HTR-8/SVneo (cell line): ENCODE measurements at regions not wholly inside any gene's neighbourhood (a gene's known extent, or its start where the extent isn't known, plus 50 kb on each side); places are given as distances from the start of the nearest gene placed in this dataset.
"Not testable (repeated sequence)": the region's sequence is repeated elsewhere in the genome, so short reads cannot be mapped to it uniquely, and the experiment has no call there.

Experiments used
- DNase-seq: peaks from one replicate; pipeline ENCODE4 v3.0.0; 2011; ENCODE audit warnings: low spot score, mixed read lengths; ENCODE audit not compliant: insufficient read length
- FAIRE-seq: peaks from 2 replicates; lab custom pipeline; 2011; peaks lifted over from hg19 to GRCh38; lab: Jason Lieb, UNC

GRCh38 chr6:21767891-21768648, 174.5 kb downstream of the SOX4 start:
- no peak for FAIRE-seq
- peak; percentile 31 for DNase-seq

DNA sequence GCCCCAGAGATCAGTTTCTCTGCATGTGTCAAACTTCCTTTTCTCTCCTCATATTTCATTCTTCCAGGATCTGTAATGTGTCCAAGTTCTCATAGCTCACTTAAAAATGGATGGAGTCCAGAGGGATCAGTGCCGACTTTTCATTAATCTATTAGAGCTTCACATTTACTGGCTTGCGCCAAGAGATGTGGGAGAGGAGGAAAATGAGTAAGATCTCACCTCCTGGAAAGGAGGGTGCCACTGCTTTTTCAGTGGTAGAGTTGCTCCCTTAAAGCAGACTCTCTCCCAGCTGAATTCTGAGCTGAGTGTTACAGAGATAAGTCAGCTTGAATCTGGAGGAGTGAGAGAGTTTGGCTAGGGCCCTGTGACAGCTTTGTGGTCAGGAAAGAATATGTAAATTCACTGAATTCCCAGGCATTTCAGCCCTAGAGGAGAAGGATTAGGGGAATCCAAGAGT, 175.9 kb downstream of the SOX4 start:
- FAIRE-seq (no peak), DNase-seq (peak; percentile 61)

GRCh38 chr6:21769968-21770367, 176.4 kb downstream of the SOX4 start:
- no peak for FAIRE-seq

DNA sequence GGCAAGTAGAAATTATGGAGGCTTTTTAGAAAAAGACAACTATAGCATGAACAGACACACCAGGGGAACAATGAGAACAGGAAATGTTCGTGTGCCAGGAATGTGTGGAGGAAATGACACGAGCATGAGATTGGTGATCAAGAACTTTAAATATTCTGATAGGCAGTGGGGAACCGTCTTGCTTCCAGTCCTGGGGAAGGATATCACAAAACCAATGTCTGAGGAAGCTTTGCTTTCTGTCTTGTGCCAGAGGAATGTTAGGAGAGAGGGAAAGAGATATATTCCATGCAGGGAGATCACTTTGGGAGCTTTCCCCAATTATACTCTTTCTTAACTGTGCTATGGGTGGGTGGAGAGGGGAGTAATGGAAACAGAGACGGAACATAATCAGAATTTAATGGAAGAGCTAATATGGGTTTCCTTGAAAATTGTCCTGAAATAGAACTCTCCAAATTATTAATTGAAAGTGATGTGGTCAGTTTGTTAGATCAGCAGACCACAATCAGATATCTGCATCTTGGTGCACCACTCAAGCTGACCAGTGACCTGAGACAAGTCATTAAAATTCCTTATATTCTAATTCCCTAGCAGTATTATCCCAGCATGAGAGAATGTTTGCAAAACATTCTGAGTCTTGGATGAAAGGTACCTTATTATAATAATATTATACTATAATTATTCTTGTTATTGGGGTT, 178.2 kb downstream of the SOX4 start:
- DNase-seq, result no peak
- no peak for FAIRE-seq

More at GRCh38 chr6:21769968-21770367, 176.4 kb downstream of the SOX4 start:
- DNase-seq, result no peak

DNA sequence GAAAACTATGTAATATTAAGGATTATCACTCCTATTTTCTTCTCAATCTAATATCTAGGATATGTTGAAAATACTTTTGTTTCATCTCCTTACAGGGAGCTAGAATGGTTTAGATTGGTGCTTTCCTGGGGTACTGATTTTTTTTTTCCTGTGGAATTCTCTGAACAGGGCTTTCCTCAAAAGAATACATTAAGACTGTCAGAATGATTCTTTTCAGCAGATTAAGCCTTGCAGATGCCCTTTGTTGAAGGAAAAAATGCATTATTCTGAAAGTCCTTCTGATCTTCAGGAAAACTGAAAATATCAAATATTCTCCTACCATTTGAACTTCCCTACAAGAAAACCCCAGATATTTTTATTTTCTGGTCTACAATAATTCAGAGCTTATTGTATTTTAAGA, 178.9 kb downstream of the SOX4 start:
- DNase-seq, result no peak
- no peak for FAIRE-seq

DNA sequence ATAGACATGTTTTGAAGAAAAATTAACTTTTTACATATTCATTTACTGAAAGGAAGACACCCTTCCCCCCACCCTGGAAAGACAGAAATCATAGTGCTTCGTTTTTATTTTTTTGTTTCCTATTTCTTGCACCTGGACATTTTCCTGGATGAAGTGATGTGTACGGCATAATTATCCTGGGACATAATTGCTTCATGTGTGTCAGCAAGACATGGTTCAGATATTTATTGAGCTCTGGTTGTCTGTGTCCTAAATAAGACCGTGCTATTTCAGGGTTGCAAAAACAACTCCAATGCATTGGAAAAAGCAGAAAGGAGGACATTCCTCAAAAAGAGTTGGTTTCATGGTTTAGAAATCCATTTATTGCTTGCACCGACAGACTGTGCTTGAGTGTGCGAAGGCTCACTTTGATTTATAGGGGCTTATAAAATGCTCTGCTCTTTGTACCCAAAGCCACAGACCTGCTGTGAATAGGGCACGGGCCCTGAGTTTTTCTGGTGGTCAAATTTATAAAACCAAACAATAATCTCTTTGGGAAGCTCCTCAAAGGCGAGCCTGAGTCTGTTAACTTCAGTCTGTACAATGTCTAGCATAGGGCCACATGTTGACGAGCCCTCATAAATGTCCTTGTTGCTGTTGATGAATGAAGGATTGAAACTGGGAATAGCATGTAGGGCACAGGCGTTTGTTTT, 179.5 kb downstream of the SOX4 start:
- FAIRE-seq, result no peak
- no peak for DNase-seq

GRCh38 chr6:21773576-21773968, 180.0 kb downstream of the SOX4 start:
- FAIRE-seq (no peak), DNase-seq (no peak)

GRCh38 chr6:21777846-21778245, 184.3 kb downstream of the SOX4 start:
- DNase-seq (no peak), FAIRE-seq (no peak)

DNA sequence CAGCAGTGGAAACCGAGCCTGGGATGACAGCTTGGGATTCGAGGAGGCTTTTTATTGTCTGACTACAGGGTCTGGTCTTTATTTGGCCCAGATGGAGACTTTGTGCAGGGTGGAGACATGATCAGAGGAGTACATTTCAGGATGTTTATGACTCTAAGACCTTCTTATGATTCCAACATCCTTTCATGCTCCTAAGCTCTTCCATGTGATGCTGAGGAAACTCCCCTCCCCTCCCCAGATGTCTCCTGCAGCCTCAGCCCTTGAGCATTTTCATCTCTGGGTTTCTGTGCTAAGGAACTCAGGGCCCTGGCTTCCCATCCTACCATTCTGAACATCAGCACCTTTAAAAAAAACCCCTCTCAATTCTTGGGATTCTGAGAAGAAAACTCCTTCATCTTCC, 186.6 kb downstream of the SOX4 start:
- no peak for DNase-seq
- no peak for FAIRE-seq

DNA sequence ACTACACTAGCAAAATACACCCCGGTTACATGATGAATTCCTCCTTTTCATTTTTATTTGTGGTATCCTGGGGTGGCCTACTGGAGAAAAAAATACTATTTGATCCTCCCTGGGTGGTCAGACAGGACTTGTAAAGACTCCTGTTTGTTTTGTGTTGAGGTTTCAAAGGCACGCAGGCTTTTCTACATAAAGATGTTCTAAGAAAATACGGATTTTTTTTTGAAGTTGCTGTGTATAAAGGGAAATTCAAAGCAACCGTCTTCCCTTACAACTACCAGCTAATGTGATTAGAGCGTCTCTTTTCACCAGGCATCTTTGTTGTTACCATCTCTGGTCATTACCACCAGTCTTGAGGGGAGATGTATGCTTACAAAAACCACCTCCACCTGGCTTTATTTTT, 187.1 kb downstream of the SOX4 start:
- DNase-seq, result no peak

GRCh38 chr6:21781128-21781527, 187.6 kb downstream of the SOX4 start:
- no peak for DNase-seq
- FAIRE-seq, result no peak

More for the DNA sequence above, 187.1 kb downstream of the SOX4 start:
- FAIRE-seq, result no peak

DNA sequence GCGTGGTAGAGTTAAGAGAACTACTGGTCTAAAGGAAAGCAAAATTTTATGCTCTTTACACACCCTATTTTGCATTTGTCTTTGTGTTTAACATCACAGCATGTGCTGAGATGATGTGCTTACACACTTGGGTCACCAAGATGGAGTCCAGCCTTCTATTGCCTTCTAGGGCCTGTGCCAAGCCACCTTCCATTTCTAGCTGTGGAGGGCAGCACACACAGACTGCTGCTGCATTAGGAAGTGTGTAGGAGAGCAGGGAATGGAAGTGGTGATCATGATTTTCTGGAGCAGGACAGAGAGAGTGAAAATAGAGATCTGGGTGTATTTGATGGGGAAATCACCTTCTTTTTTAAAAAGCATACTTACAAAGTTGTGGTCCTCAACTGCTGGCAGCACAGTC, 191.6 kb downstream of the SOX4 start:
- FAIRE-seq (peak; percentile 36), DNase-seq (no peak)

DNA sequence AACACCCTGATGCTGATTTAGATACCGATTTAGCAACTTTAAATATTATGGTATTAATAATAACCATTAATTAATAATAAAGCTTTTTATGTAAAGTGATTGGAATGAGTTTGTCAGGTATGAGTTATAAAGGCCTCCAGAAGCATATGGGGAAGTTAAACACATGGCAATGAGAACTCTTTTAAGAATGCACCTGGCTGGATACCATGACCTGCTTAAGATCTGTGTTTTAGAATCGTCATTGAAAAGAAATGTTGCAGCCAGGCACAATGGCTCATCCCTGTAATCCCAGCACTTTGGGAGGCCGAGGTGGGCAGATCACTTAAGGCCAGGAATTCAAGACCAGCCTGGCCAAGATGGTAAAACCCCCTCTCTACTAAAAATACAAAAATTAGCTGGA, 197.5 kb downstream of the SOX4 start:
- no peak for DNase-seq
- FAIRE-seq, result no peak

DNA sequence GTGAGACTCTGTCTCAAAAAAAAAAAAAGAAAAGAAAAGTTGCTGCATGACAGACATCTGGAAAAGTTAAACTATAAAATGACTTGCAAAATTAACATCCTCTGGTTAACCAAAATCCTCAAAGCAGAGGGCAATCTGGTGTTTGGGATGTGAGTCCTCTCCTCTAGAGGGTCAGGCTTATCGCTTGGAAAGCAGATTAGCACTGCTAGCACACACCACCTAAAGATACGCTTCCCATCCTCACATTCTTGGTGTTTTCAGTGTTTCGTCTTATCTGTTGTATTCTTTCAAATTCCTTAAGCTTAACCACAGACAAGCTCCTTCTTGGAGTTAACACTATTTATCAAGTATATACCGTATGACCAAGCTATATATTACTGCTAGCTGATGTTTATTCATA, 198.0 kb downstream of the SOX4 start:
- FAIRE-seq, result no peak
- no peak for DNase-seq

DNA sequence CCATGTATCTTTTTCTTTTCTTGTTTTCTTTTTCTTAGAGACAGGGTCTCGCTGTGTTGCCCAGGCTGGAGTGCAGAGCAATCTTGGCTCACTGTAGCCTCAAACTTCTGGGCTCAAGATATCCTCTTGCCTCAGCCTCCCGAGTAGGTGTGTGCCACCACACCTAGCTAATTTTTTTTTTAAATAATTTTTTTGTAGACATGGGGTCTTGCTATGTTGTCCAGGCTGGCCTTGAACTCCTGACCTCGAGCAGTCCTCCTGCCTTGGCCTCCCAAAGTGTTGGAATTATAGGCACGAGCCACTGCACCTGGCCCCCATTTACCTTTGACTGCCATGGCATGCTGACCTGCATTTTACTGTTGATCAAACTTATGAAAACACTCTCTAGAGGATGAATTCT, 198.6 kb downstream of the SOX4 start:
- DNase-seq, result no peak
- FAIRE-seq, result no peak

- DNase-seq, FAIRE-seq: not testable (repeated sequence)
Measured at GRCh38 chr6:21796979-21797378, 203.4 kb downstream of the SOX4 start.

DNA sequence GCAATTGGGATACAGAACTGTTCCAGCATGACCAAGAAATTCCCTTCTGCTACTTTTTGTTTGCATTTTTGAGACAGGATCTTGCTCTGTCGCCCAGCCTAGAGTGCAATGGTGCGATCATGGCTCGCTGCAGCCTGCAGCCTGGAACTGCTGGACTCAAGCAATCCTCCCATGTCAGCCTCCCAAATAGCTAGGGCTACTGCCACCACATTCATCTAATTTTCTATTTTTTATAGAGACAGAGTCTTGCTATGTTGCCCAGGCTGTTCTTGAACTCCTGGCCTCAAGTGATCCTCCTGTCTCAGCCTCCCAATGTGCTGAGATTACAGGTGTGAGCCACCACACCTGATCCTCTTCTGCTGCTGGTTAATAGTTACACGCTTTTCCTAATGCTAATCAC, 204.9 kb downstream of the SOX4 start:
- DNase-seq (no peak), FAIRE-seq (no peak)

- FAIRE-seq, result no peak
- DNase-seq, result no peak
Measured at GRCh38 chr6:21800330-21800729, 206.8 kb downstream of the SOX4 start.

DNA sequence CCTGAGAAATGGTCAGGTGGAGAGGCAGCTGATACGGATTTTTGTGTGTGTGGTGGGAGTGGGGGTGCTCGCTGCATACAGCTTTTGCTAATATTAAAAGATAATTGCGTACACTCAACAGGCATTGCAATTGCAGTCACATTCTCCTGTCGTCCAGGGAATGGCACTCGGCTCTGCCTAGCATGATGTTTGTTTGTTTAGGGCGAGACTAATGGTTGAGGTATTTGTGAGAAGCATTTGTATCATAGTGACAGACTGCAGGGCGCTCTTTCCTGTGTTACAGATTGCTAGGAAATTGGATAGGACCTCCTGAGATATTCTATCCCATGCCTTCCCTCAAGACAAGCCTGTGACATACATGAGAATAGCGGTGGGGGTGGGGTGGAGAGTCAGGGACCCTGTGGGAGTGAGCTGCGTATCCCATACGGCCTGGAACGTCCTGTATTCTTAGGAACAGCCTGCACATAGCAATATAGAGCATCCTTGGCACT, 207.4 kb downstream of the SOX4 start:
- DNase-seq, result peak; percentile 69
- FAIRE-seq, result peak; percentile 52

GRCh38 chr6:21801446-21802174, 208.1 kb downstream of the SOX4 start:
- FAIRE-seq, result no peak
- DNase-seq, result no peak
